ENCODE measurements at regions not wholly inside any gene's neighbourhood (a gene's known extent, or its start where the extent isn't known, plus 50 kb on each side); places are given as distances from the start of the nearest gene placed in this dataset.

DNA sequence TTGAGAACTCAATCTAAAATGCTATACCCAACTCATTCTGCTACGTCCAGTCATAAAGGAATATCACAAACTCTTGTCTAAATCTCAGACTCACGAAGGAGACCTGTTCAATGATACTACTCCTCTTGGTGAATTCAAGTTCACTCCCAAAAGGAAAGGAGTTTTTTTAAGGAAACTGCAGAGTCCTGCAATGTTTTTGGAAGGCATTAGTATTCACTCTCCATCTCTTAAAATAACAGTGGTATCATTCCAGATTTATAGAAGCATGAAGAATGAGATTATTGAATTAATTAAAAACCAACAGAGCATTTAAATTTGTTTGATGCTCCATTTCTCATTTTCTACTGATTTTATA is 73.4 kb downstream of the FOXD1 start:
- peaks cover 1% of the 10 kb centered on the region; the same call in 1 of the 2 replicates for H3K4me1 ChIP-seq (ENCODE audit: control insufficient read depth, insufficient read depth, low read length)
- no peaks in the 10 kb centered on the region for H3K9me3 ChIP-seq (ENCODE audit: control insufficient read depth, insufficient read depth, low read length)
- H3K36me3 ChIP-seq (ENCODE audit: control insufficient read depth, insufficient read depth, low read length) = no peaks in the 10 kb centered on the region
- H3K27ac ChIP-seq (ENCODE audit: low read length) = no peak overlapping the region
- no peak for DNase-seq (ENCODE audit: low read depth, low spot score)
- no CpG with 5 or more reads among the region's 2 CpGs for WGBS (ENCODE audit: insufficient coverage, insufficient read length)
- H3K27me3 ChIP-seq (ENCODE audit: control insufficient read depth, insufficient read depth, low read length) = no peaks in the 10 kb centered on the region
- H3K4me3 ChIP-seq (ENCODE audit: low read length) = no peak overlapping the region

- WGBS (ENCODE audit: insufficient coverage, insufficient read length) = no CpG with 5 or more reads among the region's 7 CpGs
- H3K4me3 ChIP-seq (ENCODE audit: low read length) = no peak overlapping the region
- peaks cover 1% of the 10 kb centered on the region; the same call in 1 of the 2 replicates for H3K4me1 ChIP-seq (ENCODE audit: control insufficient read depth, insufficient read depth, low read length)
- H3K27me3 ChIP-seq (ENCODE audit: control insufficient read depth, insufficient read depth, low read length) = no peaks in the 10 kb centered on the region
- no peak overlapping the region for H3K27ac ChIP-seq (ENCODE audit: low read length)
- H3K36me3 ChIP-seq (ENCODE audit: control insufficient read depth, insufficient read depth, low read length) = no peaks in the 10 kb centered on the region
- no peak for DNase-seq (ENCODE audit: low read depth, low spot score)
- H3K9me3 ChIP-seq (ENCODE audit: control insufficient read depth, insufficient read depth, low read length) = no peaks in the 10 kb centered on the region
Observed at GRCh38 chr5:73374520-73375190, 73.9 kb downstream of the FOXD1 start.

DNA sequence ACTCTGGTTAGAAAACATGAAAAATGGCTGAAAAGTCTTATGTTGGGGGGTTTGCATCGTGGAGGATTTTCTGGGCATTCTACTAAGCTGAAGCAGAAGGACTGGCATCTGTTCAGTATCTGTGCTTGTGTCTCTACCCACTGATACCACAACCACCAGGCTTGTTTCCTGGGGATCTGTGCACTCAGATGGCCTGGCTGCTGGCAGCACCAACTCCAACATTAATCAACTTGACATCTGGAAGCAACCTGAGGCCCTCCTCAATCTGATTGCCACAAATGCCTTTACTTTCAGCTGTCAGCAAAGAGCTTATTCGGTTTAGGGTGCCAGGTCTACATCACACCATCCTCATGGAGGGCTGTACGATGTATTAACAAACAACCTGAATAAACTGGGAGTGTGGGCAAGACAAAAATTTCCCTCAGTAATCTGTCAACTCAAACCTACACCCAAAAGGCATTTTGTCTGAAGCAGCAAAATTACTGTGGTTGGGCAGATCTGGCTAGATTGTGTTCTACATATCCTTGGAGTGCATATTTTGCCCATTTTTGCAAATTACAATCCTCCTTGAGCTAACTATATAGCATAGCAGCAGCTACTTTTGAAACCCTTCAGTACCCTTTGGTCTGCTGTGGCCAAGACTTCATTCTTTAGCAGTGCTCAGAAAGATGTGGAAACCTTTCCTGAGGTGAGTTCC is 74.6 kb downstream of the FOXD1 start:
- no peaks in the 10 kb centered on the region for H3K27me3 ChIP-seq (ENCODE audit: control insufficient read depth, insufficient read depth, low read length)
- no peaks in the 10 kb centered on the region for H3K36me3 ChIP-seq (ENCODE audit: control insufficient read depth, insufficient read depth, low read length)
- no peaks in the 10 kb centered on the region for H3K9me3 ChIP-seq (ENCODE audit: control insufficient read depth, insufficient read depth, low read length)
- H3K4me3 ChIP-seq (ENCODE audit: low read length) = no peak overlapping the region
- no peak for DNase-seq (ENCODE audit: low read depth, low spot score)
- no CpG with 5 or more reads among the region's 3 CpGs for WGBS (ENCODE audit: insufficient coverage, insufficient read length)
- H3K4me1 ChIP-seq (ENCODE audit: control insufficient read depth, insufficient read depth, low read length) = peaks cover 1% of the 10 kb centered on the region; the same call in 1 of the 2 replicates
- H3K27ac ChIP-seq (ENCODE audit: low read length) = no peak overlapping the region

DNA sequence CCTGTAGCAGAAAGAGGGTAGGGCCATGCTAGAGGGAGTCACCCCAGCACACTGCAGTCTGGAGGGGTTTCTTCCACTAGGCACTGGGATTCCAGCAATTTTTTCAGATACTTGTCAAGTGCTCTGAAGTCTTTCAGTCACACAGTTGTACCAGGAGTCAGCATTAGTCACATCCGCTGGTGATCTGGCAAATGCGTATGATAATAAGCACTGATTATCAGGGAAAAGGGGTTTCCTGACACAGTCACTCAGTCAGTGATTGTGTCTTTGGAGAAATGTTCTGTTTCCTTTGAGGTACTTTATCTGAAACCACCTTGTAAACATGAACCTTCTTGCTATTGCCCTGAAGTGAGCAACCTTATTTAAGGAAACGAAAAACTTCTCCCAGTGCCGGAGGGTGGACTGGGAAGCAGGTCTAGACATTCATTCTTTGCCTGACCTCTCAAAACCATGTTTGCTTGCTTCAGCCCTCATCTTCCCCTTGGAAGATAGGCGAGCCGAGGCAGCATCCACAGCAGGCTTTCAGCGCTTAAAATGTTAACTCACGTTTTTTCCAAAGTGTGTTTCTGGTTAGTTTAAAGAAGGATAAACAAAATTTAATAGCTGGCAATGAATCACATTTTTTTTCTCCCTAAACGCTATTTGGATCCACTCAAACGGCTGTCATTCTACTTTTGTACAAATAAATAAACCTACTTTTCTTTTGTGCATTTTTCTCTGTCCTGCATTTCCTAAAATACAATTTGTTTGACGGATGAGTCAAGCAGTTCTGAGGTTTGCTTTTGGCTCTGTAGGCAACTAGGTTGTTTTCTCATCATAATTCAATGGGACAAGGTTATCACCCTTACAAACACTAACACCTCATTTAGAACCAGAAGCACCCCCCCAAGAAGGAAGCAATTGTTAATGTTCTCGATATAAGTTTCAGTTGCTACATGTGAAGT is 77.7 kb downstream of the FOXD1 start:
- no CpG with 5 or more reads among the region's 12 CpGs for WGBS (ENCODE audit: insufficient coverage, insufficient read length)
- H3K9me3 ChIP-seq (ENCODE audit: control insufficient read depth, insufficient read depth, low read length) = no peaks in the 10 kb centered on the region
- no peak overlapping the region for H3K4me3 ChIP-seq (ENCODE audit: low read length)
- no peaks in the 10 kb centered on the region for H3K36me3 ChIP-seq (ENCODE audit: control insufficient read depth, insufficient read depth, low read length)
- H3K4me1 ChIP-seq (ENCODE audit: control insufficient read depth, insufficient read depth, low read length) = peaks cover 1% of the 10 kb centered on the region; the same call in 1 of the 2 replicates
- H3K27me3 ChIP-seq (ENCODE audit: control insufficient read depth, insufficient read depth, low read length) = no peaks in the 10 kb centered on the region
- no peak for DNase-seq (ENCODE audit: low read depth, low spot score)
- H3K27ac ChIP-seq (ENCODE audit: low read length) = no peak overlapping the region

DNA sequence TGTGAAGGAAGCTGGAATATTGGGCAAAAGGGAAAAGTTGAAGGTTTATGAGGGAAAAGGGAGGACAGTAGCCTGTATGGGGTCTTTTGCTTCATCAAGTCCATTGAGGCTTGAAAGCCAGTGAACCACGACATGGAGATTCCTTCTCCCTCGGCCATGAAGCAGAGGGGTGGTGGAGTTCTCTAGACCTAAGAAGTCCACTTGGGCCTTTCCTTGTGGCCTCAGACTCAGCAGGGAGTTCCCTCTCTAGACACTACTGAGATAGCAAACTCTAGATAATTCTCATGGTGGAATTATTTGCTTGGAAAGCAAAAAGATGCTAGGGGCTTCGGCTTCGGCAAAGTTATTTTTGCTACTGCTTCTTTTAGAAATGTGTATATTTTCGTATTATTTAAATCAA is 78.5 kb downstream of the FOXD1 start:
- no peak overlapping the region for H3K27ac ChIP-seq (ENCODE audit: low read length)
- no peaks in the 10 kb centered on the region for H3K9me3 ChIP-seq (ENCODE audit: control insufficient read depth, insufficient read depth, low read length)
- no peaks in the 10 kb centered on the region for H3K36me3 ChIP-seq (ENCODE audit: control insufficient read depth, insufficient read depth, low read length)
- DNase-seq (ENCODE audit: low read depth, low spot score) = no peak
- peaks cover 1% of the 10 kb centered on the region; the same call in 1 of the 2 replicates for H3K4me1 ChIP-seq (ENCODE audit: control insufficient read depth, insufficient read depth, low read length)
- no peak overlapping the region for H3K4me3 ChIP-seq (ENCODE audit: low read length)
- H3K27me3 ChIP-seq (ENCODE audit: control insufficient read depth, insufficient read depth, low read length) = no peaks in the 10 kb centered on the region
- no CpG with 5 or more reads among the region's 5 CpGs for WGBS (ENCODE audit: insufficient coverage, insufficient read length)

DNA sequence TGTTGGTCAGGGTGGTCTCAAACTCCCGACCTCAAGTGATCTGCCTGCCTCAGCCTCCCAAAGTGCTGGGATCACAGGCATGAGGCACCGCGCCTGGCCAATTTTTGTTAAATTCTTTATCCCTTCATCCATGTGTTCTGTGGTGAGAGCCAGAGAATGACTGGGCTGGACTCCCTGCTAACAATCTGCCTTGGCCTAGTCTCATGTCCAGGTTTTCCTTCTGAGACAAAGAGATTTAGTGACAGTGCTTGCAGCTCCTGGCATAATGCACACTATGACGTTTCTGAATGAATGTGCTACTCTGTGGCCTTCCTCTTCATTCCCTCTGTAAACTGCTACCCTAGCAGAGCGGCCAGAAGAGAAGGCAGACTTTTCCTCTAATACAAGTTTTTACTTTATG is 79.3 kb downstream of the FOXD1 start:
- Histone ChIP-seq H3K4me1 (ENCODE audit: control insufficient read depth, insufficient read depth, low read length) (peaks cover 1% of the 10 kb centered on the region; the same call in 1 of the 2 replicates), H3K4me3 (ENCODE audit: low read length) (no peak overlapping the region), H3K36me3 (ENCODE audit: control insufficient read depth, insufficient read depth, low read length) (no peaks in the 10 kb centered on the region), H3K9me3 (ENCODE audit: control insufficient read depth, insufficient read depth, low read length) (no peaks in the 10 kb centered on the region), H3K27me3 (ENCODE audit: control insufficient read depth, insufficient read depth, low read length) (no peaks in the 10 kb centered on the region), H3K27ac (ENCODE audit: low read length) (no peak overlapping the region)
- DNase-seq (ENCODE audit: low read depth, low spot score) = no peak
- no CpG with 5 or more reads among the region's 5 CpGs for WGBS (ENCODE audit: insufficient coverage, insufficient read length)

DNA sequence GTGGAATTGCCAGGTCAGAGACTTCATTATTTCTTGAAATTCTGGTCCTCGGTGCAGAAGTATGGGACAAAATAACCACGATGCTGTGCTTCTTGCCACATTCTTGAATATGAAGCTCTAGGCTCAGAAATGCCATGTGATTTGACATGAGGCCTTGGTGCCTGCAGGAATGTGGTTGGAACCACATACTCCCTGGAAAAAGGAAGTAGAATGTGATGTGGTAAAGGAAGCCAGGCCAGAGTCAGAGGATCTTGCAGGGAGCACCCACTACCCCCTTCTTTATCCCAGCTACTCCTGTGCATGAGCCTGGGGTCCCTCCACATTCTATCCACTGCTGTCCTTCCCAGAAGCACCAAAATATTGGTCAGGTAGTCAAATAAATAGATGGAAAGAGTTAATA is 80.9 kb downstream of the FOXD1 start:
- Histone ChIP-seq H3K36me3 (ENCODE audit: control insufficient read depth, insufficient read depth, low read length) (no peaks in the 10 kb centered on the region), H3K27ac (ENCODE audit: low read length) (no peak overlapping the region), H3K4me1 (ENCODE audit: control insufficient read depth, insufficient read depth, low read length) (peaks cover 1% of the 10 kb centered on the region; the same call in 1 of the 2 replicates), H3K9me3 (ENCODE audit: control insufficient read depth, insufficient read depth, low read length) (no peaks in the 10 kb centered on the region), H3K27me3 (ENCODE audit: control insufficient read depth, insufficient read depth, low read length) (no peaks in the 10 kb centered on the region), H3K4me3 (ENCODE audit: low read length) (no peak overlapping the region)
- no peak for DNase-seq (ENCODE audit: low read depth, low spot score)
- WGBS (ENCODE audit: insufficient coverage, insufficient read length) = no CpG with 5 or more reads among the region's 2 CpGs

DNA sequence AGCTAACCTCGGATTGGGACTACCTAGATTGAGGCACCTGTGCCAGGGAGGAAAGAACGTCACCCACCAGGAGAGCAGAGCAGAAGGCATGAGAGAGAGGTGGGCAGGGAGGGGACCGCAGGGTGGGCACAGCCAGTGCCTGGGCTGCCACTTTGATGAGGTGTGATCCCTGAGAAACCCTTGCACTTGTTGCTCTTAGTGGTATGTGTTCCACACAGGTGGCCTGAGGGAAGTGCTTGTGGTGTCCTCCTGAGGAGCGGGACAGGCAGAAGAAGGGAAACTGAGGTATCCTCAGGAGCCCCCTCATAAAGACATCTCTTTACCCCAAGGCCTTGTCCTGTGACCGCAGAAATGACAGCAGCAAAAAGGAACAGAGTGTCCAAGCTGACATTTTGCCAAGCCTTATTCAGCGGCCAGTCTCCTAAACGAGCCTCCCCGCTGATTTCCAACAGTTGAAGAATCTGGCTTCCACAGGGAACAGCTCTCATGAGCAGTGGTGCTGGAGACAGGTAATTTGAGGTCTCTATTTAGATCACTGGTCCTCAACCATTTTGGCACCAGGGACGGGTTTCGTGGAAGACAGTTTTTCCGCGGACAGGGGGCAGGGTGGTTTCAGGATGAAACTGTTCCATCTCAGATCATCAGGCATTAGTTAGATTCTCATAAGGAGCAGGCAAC is 82.4 kb downstream of the FOXD1 start:
- H3K4me1 ChIP-seq (ENCODE audit: control insufficient read depth, insufficient read depth, low read length) = peaks cover 1% of the 10 kb centered on the region; the same call in 1 of the 2 replicates
- no peaks in the 10 kb centered on the region for H3K36me3 ChIP-seq (ENCODE audit: control insufficient read depth, insufficient read depth, low read length)
- H3K9me3 ChIP-seq (ENCODE audit: control insufficient read depth, insufficient read depth, low read length) = no peaks in the 10 kb centered on the region
- H3K4me3 ChIP-seq (ENCODE audit: low read length) = no peak overlapping the region
- no CpG with 5 or more reads among the region's 12 CpGs for WGBS (ENCODE audit: insufficient coverage, insufficient read length)
- H3K27ac ChIP-seq (ENCODE audit: low read length) = no peak overlapping the region
- DNase-seq (ENCODE audit: low read depth, low spot score) = no peak
- no peaks in the 10 kb centered on the region for H3K27me3 ChIP-seq (ENCODE audit: control insufficient read depth, insufficient read depth, low read length)

DNA sequence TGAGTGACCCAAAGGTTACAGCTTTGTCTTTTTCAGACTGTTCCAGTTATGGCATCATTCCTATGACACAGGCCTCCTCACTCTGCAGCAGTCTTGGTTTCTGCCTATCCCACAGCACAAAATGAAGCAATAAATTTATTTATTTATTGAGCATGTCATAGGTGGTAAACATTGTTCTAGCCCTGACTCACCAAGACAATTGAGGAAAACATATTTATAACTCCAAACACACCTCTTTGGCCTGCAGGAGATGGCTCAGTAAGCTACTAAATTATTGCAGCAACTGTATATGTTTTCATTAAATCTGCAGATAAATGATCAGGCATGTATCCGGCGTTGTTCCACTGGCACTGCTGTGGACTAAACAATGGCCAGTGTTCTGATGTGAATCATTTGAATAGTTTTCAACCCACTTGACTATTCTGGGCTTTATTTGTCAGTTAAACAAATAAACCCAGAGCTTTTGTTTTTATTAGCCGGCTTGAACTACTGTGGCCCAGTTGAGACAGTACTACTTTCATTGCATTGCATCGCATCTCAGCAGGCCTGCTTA is 83.2 kb downstream of the FOXD1 start:
- Histone ChIP-seq H3K27me3 (ENCODE audit: control insufficient read depth, insufficient read depth, low read length) (no peaks in the 10 kb centered on the region), H3K9me3 (ENCODE audit: control insufficient read depth, insufficient read depth, low read length) (no peaks in the 10 kb centered on the region), H3K36me3 (ENCODE audit: control insufficient read depth, insufficient read depth, low read length) (no peaks in the 10 kb centered on the region), H3K4me1 (ENCODE audit: control insufficient read depth, insufficient read depth, low read length) (no peaks in the 10 kb centered on the region), H3K4me3 (ENCODE audit: low read length) (no peak overlapping the region), H3K27ac (ENCODE audit: low read length) (no peak overlapping the region)
- no peak for DNase-seq (ENCODE audit: low read depth, low spot score)
- no CpG with 5 or more reads among the region's 4 CpGs for WGBS (ENCODE audit: insufficient coverage, insufficient read length)
